CD14-positive monocyte (primary cell): ENCODE measurements at regions not wholly inside any gene's neighbourhood (a gene's known extent, or its start where the extent isn't known, plus 50 kb on each side); places are given as distances from the start of the nearest gene placed in this dataset.

Experiments
- DNase-seq, 3 donors: peaks; one replicate each; pipeline ENCODE4 v3.0.0-alpha.2; 2011 to 2022
- H2AFZ ChIP-seq: 2 replicates; pipeline ENCODE4 v1.6.0; 2012; ENCODE audit warnings: mild to moderate bottlenecking, low read depth, low read length, inconsistent platforms; ENCODE audit not compliant: insufficient read depth, poor library complexity, severe bottlenecking
- H3K27ac ChIP-seq, 2 donors: 1 replicate in 1 of 2; 2 replicates in 1 of 2; pipeline ENCODE4 v1.5.1; 2012 to 2013; ENCODE audit warnings: low read length in 2 of 2, control low read depth in 1 of 2, inconsistent platforms in 1 of 2, low read depth in 1 of 2, mild to moderate bottlenecking in 1 of 2
- H3K27me3 ChIP-seq, 2 donors: one replicate each; pipeline versions ENCODE4 v1.6.0 to v1.6.1; 2011 to 2013; ENCODE audit warnings: low read length in 2 of 2; ENCODE audit not compliant: control insufficient read depth in 2 of 2, insufficient read depth in 2 of 2
- H3K36me3 ChIP-seq, 2 donors: replicated peaks in 1 of 2; 1 replicate in 1 of 2; 2 replicates in 1 of 2; pipeline versions ENCODE4 v1.5.1 to v1.6.1; 2012 to 2013; ENCODE audit warnings: low read length in 2 of 2, control low read depth in 1 of 2, inconsistent platforms in 1 of 2, mild to moderate bottlenecking in 1 of 2; ENCODE audit not compliant: insufficient read depth in 2 of 2, control insufficient read depth in 1 of 2
- H3K4me1 ChIP-seq, 2 donors: 1 replicate in 1 of 2; 2 replicates in 1 of 2; pipeline versions ENCODE4 v1.5.1 to v1.6.1; 2012 to 2013; ENCODE audit warnings: low read length in 2 of 2, control low read depth in 1 of 2, inconsistent platforms in 1 of 2, mild to moderate bottlenecking in 1 of 2, moderate library complexity in 1 of 2; ENCODE audit not compliant: insufficient read depth in 2 of 2, control insufficient read depth in 1 of 2
- H3K4me2 ChIP-seq: replicated peaks from 2 replicates; pipeline ENCODE3; 2012; ENCODE audit warnings: low read length, moderate library complexity, mild to moderate bottlenecking; ENCODE audit not compliant: poor library complexity, severe bottlenecking; ENCODE audit errors: extremely low read depth
- H3K4me3 ChIP-seq, 3 experiments: fragments of 200-600 bp in 1 of 3; sonication (generic) in 1 of 3; replicated peaks in 1 of 3; 1 replicate in 2 of 3; 2 replicates in 1 of 3; pipeline ENCODE4 v1.5.1; 2011 to 2013; ENCODE audit warnings: low read length in 3 of 3, mild to moderate bottlenecking in 3 of 3, control low read depth in 2 of 3, low read depth in 2 of 3, inconsistent platforms in 1 of 3, moderate library complexity in 1 of 3
- H3K79me2 ChIP-seq: 2 replicates; pipeline ENCODE4 v1.6.0; 2012; ENCODE audit warnings: mild to moderate bottlenecking, control low read depth, inconsistent platforms, low read length, moderate library complexity; ENCODE audit not compliant: insufficient read depth
- H3K9ac ChIP-seq: 2 replicates; pipeline ENCODE4 v1.6.0; 2017; ENCODE audit warnings: low read length, mild to moderate bottlenecking; ENCODE audit not compliant: insufficient read depth, poor library complexity, severe bottlenecking
- H3K9me3 ChIP-seq, 2 donors: replicated peaks in 1 of 2; 1 replicate in 1 of 2; 2 replicates in 1 of 2; pipeline versions ENCODE4 v1.5.1 to v1.6.1; 2012 to 2013; ENCODE audit warnings: low read length in 2 of 2, control low read depth in 1 of 2; ENCODE audit not compliant: control insufficient read depth in 1 of 2, insufficient read depth in 1 of 2
- H4K20me1 ChIP-seq: 2 replicates; pipeline ENCODE4 v1.6.0; 2012; ENCODE audit warnings: mild to moderate bottlenecking, low read length, control low read depth, moderate library complexity; ENCODE audit not compliant: insufficient read depth
- H3K27ac Mint-ChIP-seq, 7 donors: one replicate each; pipeline ENCODE4 v1.8.0; 2020; ENCODE audit warnings: mild to moderate bottlenecking in 7 of 7, mixed read lengths in 7 of 7, moderate library complexity in 6 of 7, inconsistent platforms in 2 of 7
- H3K27me3 Mint-ChIP-seq, 3 donors: one replicate each; pipeline ENCODE4 v1.8.0; 2021 to 2022; ENCODE audit warnings: low read depth in 3 of 3, mild to moderate bottlenecking in 3 of 3, mixed read lengths in 3 of 3, moderate library complexity in 3 of 3, inconsistent platforms in 1 of 3
- H3K36me3 Mint-ChIP-seq, 2 donors: one replicate each; pipeline ENCODE4 v1.8.0; 2020; ENCODE audit warnings: mixed read lengths in 2 of 2, inconsistent platforms in 1 of 2, mild to moderate bottlenecking in 1 of 2
- H3K4me1 Mint-ChIP-seq: one replicate; pipeline ENCODE4 v1.8.0; 2020; ENCODE audit warnings: mild to moderate bottlenecking, mixed read lengths
- H3K4me3 Mint-ChIP-seq, 2 donors: one replicate each; pipeline ENCODE4 v1.8.0; 2020; ENCODE audit warnings: mild to moderate bottlenecking in 2 of 2, mixed read lengths in 2 of 2, moderate library complexity in 1 of 2
- H3K9me3 Mint-ChIP-seq, 7 donors: one replicate each; pipeline ENCODE4 v1.8.0; 2020 to 2022; ENCODE audit warnings: mixed read lengths in 7 of 7, mild to moderate bottlenecking in 6 of 7, moderate library complexity in 6 of 7, inconsistent platforms in 2 of 7
- CTCF ChIP-seq: fragments of 200-600 bp; IDR thresholded peaks from one replicate; pipeline ENCODE4 v1.8.0; 2022; ENCODE audit warnings: antibody characterized with exemption, mild to moderate bottlenecking
- WGBS: methylation state at CpG from one replicate; pipeline ENCODE4 v1.1.5; 2013; ENCODE audit warnings: missing lambda C conversion rate; ENCODE audit not compliant: insufficient coverage; 5-methylcytosine and 5-hydroxymethylcytosine counted together
- intact Hi-C, 2 donors: fragments of 100-400 bp; cut with micrococcal nuclease; formaldehyde crosslinking; loops; one replicate each; pipeline versions ENCODE4 v1.15.0 to v1.15.1; 2023

- H3K9me3 Mint-ChIP-seq = no peaks in the 10 kb centered on the region
- H3K27me3 Mint-ChIP-seq = peaks cover 3 to 15% (median 6%) of the 10 kb centered on the region in 3 donors
- WGBS = 82% methylated on average over 21 of the region's 22 CpGs
- H3K9ac ChIP-seq = no peak overlapping the region
- no peaks in the 10 kb centered on the region for H3K27me3 ChIP-seq
- no peak for DNase-seq
- no peak overlapping the region for H3K27ac ChIP-seq
- no peak overlapping the region for H3K4me3 ChIP-seq
- H4K20me1 ChIP-seq = no peaks in the 10 kb centered on the region
- no peak overlapping the region for H3K27ac Mint-ChIP-seq
- no peak overlapping the region for H3K4me2 ChIP-seq
- intact Hi-C loops = no loop called here
- H3K4me1 ChIP-seq = no peaks in the 10 kb centered on the region
- TF ChIP-seq CTCF = no peak
- no peaks in the 10 kb centered on the region for H3K36me3 ChIP-seq
- no peak overlapping the region for H3K4me3 Mint-ChIP-seq
- H3K9me3 ChIP-seq = no peaks in the 10 kb centered on the region
- H2AFZ ChIP-seq = no peak overlapping the region
- H3K4me1 Mint-ChIP-seq = no peaks in the 10 kb centered on the region
- H3K79me2 ChIP-seq = no peaks in the 10 kb centered on the region
- no peaks in the 10 kb centered on the region for H3K36me3 Mint-ChIP-seq
Measured at GRCh38 chr5:172586125-172587060, 54.7 kb upstream of the NEURL1B start.

GRCh38 chr5:172585114-172585513 is 55.9 kb upstream of the NEURL1B start:
- Mint-ChIP-seq H3K4me3 (no peak overlapping the region), H3K27ac (no peak overlapping the region), H3K36me3 (no peaks in the 10 kb centered on the region), H3K4me1 (no peaks in the 10 kb centered on the region), H3K27me3 (peaks cover 5 to 19% (median 6%) of the 10 kb centered on the region in 3 donors), H3K9me3 (no peaks in the 10 kb centered on the region)
- Histone ChIP-seq H3K79me2 (no peaks in the 10 kb centered on the region), H3K27ac (no peak overlapping the region), H3K27me3 (no peaks in the 10 kb centered on the region), H3K36me3 (no peaks in the 10 kb centered on the region), H4K20me1 (no peaks in the 10 kb centered on the region), H3K9ac (no peak overlapping the region), H3K4me2 (no peak overlapping the region), H2AFZ (no peak overlapping the region), H3K4me3 (no peak overlapping the region), H3K9me3 (no peaks in the 10 kb centered on the region), H3K4me1 (no peaks in the 10 kb centered on the region)
- no peak for DNase-seq
- TF ChIP-seq CTCF = no peak
- 96% methylated on average over 5 of the region's 5 CpGs for WGBS
- intact Hi-C loops = no loop called here
